ENCODE measurements at regions not wholly inside any gene's neighbourhood (a gene's known extent, or its start where the extent isn't known, plus 50 kb on each side); places are given as distances from the start of the nearest gene placed in this dataset.
"Not testable (repeated sequence)": the region's sequence is repeated elsewhere in the genome, so short reads cannot be mapped to it uniquely, and the experiment has no call there.

DNA sequence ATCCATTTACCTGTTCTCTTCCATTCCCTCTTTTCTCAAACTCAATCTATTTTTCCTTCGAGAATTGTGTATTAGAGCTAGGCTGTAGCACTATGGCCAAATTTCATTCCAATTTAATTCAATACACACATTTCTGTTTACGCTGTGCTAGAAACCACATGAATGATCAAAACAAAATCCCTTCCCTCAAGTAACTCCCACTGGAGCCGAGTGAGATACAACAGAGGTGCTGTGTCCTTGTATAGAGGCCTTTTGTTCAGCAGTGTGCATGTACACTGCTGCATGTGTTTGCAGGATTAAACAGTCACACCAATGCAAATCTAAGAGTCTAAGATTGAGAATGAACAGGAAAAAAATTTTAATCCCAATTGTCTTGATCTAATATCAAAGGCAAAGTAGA lies 734.2 kb downstream of the RAPGEF2 start:
- no peak for DNase-seq (ENCODE audit: low spot score)

DNA sequence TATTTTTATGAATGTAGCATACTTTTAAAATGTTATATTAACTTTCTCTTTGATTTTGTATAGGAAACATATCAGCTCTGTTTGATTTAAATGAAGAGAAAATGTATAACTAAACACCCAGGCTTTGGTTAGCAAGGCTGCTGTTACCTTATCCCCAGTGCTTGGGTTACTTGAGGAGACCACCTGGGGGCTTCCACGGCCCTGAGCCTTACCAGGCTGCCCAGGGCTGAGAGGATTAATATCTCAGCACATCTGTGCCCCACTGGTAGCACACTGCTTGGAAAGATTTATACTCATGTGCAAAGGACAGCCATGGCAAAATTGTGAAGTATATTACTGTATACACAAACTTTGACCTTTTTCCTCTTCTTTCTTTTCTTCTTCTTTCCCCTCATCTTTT lies 752.9 kb downstream of the RAPGEF2 start:
- DNase-seq (ENCODE audit: low spot score): no peak

GRCh38 chr4:159856451-159856850 lies 753.6 kb downstream of the RAPGEF2 start:
- DNase-seq (ENCODE audit: low spot score): no peak

DNA sequence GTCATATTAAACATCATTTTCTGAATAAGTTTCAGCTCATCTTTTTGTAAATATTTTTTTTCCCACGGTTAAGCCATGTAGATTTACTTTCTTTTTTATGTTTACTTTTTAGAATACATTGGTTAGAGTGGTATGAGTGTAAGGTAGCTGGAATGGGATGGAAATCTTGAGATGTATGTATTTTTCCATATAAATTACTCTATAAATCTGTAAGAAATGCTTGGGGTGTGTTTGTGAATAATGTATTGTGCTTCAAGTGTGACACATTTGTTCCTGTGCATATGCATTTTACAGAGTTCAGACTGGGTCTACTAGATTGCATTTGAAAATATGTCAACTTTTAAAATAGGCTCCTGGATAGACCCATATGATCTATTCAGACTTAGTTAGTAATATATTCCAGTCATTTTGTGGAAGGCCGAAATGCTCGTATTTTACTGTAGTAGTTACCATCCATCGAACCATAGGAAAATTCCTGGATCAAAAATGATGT lies 756.8 kb downstream of the RAPGEF2 start:
- DNase-seq (ENCODE audit: low spot score): no peak

DNA sequence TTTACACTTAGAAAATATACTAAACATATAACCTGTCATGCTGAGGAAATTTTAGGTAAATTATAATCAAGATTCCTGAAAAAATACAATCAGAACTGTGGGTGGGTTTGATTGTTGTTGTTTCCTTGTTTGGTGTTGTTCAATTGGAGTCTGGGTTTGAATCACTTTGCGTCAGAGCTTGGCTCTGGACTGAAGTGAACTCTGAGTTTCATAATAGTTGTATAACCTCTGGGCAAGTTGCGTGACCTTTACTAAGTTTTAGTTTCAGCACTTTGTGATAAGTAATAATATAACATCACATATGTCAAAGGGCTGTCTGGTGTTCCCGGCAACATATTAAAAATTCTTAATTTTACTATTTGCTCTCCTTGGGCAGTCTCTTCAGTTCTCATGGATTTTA lies 758.1 kb downstream of the RAPGEF2 start:
- no peak for DNase-seq (ENCODE audit: low spot score)

- no peak for DNase-seq (ENCODE audit: low spot score)
These were observed 761.5 kb downstream of the RAPGEF2 start for GRCh38 chr4:159864337-159864736.

- no peak for DNase-seq (ENCODE audit: low spot score)
These were observed 764.8 kb downstream of the RAPGEF2 start for GRCh38 chr4:159867673-159868072.

GRCh38 chr4:159868936-159869335 lies 766.1 kb downstream of the RAPGEF2 start:
- DNase-seq (ENCODE audit: low spot score): not testable (repeated sequence)

DNA sequence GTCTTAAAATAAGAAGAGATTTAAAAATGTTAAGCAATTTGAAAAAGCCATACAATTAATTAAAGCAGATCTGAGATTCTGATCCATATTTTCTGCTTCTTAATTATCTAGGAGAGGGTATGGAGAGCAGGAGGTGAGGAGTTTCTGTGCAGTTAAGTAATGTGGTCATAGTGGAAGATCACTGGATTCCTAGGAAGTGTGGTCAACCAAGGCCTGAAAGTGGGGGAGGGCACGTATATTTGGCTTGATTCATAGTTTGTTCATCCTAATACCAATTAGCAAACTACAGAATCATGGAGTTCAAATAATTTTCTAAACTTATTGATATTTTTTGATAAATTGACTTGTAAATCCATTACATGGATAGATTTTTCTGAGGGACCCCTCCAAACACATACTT lies 768.3 kb downstream of the RAPGEF2 start:
- no peak for DNase-seq (ENCODE audit: low spot score)

DNA sequence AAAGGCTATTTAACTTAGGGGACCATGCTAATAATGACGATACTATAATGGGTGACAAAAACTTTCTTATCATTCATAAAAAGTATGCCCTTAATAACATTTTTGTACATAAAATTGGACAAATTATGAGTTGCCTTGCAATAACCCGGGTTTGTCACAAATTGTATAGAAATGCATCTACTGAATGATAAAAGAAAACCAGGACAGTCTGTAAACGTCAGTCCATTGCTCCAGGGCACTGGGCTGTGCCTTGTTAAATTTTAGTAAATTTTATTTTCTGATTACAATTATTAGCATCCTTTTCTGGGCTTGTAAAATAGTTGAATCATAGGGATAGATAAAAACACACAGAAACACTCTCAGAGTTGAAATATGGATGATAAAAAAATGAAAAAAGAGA lies 778.3 kb downstream of the RAPGEF2 start:
- no peak for DNase-seq (ENCODE audit: low spot score)

- no peak for DNase-seq (ENCODE audit: low spot score)
These were observed 782.1 kb downstream of the RAPGEF2 start for GRCh38 chr4:159884989-159885388.

- DNase-seq (ENCODE audit: low spot score): no peak
These were observed 796.7 kb downstream of the RAPGEF2 start for GRCh38 chr4:159899596-159899995.

DNA sequence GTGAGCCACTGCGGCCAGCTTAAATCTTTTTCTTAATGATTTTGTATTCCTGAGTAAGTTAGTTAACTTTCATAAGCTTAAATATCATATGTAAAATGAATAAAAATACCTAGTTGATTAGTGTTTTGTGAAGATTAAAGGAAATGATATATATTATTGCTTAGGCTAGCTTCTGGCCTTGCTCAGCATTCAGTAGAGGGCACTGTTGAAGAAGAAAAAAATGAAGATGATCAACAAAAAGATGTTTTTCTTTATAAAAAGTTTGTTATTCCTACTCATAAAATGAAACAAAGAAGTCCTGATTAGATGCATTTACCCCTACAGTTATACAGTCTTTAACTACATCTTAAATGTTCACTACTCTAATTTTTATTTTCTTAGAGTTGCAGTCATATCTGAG lies 797.7 kb downstream of the RAPGEF2 start:
- DNase-seq (ENCODE audit: low spot score): no peak

GRCh38 chr4:159902648-159903047 lies 799.8 kb downstream of the RAPGEF2 start:
- DNase-seq (ENCODE audit: low spot score): no peak

- no peak for DNase-seq (ENCODE audit: low spot score)
These were observed 802.0 kb downstream of the RAPGEF2 start for GRCh38 chr4:159904906-159905305.

DNA sequence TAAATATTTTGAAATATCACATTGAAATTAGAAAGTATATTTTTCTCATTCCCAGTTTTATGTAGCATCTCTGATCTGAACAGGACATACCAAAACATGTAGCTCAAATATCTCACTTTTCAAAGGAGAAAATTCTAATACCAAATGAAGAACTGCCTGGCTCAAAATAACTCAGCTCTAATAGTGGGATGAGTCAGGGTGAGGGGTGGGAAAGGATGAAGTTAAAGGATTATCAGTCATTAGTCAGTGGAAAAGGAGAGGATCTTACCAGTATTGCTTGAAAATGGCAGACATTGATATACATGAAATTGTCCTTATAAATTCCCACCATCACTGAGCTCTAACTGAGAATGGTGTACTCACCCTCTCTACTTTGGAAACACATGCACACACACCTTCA lies 803.2 kb downstream of the RAPGEF2 start:
- no peak for DNase-seq (ENCODE audit: low spot score)

GRCh38 chr4:159906517-159906916 lies 803.6 kb downstream of the RAPGEF2 start:
- DNase-seq (ENCODE audit: low spot score): no peak

GRCh38 chr4:159910721-159911120 lies 807.8 kb downstream of the RAPGEF2 start:
- DNase-seq (ENCODE audit: low spot score): no peak

DNA sequence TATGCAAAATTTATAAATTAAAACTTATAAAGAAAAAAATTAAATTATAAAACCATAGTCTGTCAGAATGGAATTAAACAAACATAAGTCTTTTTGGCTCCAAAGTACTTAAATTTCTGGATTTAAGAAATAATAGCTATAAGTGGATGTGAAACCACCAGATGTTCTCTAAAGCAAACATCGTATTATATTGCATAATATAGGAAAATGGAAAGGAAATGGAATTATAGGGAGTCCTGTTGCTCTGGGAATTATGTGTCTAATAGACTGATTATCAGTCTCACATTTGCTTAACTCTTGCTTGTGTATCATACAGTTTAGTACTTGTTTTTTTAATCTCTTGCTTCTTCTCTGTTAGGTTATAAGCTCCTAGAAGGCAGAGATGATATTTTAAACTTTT lies 819.2 kb downstream of the RAPGEF2 start:
- no peak for DNase-seq (ENCODE audit: low spot score)

DNA sequence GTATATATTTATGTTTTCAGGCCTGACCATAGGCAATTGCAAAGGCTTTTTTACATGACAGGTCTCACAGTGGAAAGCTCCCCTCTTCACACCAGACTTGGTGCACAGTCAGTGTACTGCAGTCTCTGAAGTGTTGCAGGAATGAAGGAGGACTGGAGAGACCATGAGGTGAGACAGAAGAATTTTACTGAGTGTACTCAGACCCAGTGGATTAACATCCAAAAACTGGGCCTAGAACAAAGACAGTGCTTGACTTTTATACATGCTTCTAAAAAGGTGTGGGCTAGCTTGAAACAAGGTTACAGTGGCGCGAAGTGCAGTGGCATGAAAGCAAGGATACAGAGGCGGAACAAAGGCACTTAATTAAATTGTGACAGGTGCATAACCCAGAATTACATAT lies 822.9 kb downstream of the RAPGEF2 start:
- DNase-seq (ENCODE audit: low spot score): no peak

DNA sequence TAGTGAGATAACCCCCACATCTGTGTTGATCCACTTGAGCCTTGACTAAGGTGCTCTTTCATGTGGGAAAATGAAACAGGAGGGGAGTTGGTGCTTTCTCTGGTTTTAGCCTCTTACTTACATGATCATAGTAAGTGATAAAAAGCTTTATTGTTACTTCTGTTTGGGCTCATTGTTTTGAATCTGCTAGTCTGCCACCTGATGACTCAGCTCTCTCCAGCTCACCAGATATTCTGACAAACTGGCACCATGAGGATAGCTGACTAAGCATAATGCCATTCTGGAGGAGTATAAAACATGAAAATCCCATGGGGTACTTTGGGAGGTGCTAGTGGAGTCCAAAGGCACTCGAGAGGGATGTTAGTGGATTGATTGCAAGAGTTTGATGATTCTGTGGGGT lies 824.0 kb downstream of the RAPGEF2 start:
- no peak for DNase-seq (ENCODE audit: low spot score)

DNA sequence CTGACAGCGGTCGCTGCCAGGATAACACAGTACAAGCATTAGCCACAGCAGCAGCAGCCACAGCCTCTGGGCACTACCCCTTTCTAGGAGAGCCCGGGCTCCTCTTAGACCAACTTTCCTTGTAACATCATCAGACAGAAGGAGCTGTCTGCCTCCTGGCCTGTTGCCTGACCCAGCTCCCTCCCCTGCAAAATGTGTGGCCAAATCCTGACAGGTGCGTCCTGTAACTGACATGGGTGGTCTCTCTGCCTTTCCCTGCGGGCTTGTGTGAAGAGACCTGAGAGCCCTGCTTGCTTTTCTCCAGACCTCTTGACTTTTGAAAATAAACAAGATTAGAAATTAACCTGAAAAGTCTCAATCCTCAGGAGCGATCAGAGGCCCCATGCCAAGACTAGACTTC lies 824.9 kb downstream of the RAPGEF2 start:
- DNase-seq (ENCODE audit: low spot score): no peak

- DNase-seq (ENCODE audit: low spot score): not testable (repeated sequence)
These were observed 831.7 kb downstream of the RAPGEF2 start for GRCh38 chr4:159934602-159935001.

GRCh38 chr4:159937595-159937994 lies 834.7 kb downstream of the RAPGEF2 start:
- DNase-seq (ENCODE audit: low spot score): no peak

- DNase-seq (ENCODE audit: low spot score): not testable (repeated sequence)
These were observed 836.8 kb downstream of the RAPGEF2 start for GRCh38 chr4:159939681-159940080.

Measured in HuH-7.5 (cell line).